Uterus (tissue), 3 donors: ENCODE measurements at regions not wholly inside any gene's neighbourhood (a gene's known extent, or its start where the extent isn't known, plus 50 kb on each side); places are given as distances from the start of the nearest gene placed in this dataset. TPM values are rescaled to one million over a fixed set of nuclear protein-coding genes. Genes with fewer than 3 reads are reported as not detected.

Source experiments
- DNase-seq, 2 donors: peaks; one replicate each; pipeline ENCODE4 v3.0.0-alpha.2; 2019 to 2020
- H3K27ac ChIP-seq, 2 donors: fragments of 200-600 bp; sonication (generic); 1 replicate in 1 of 2; 2 replicates in 1 of 2; pipeline ENCODE4 v1.5.1; 2016 to 2018
- H3K27me3 ChIP-seq, 2 donors: fragments of 200-600 bp; sonication (generic); one replicate each; pipeline ENCODE4 v1.5.1; 2018 to 2019; ENCODE audit warnings: control low read depth in 1 of 2
- H3K36me3 ChIP-seq, 2 donors: fragments of 200-600 bp; sonication (generic); one replicate each; pipeline ENCODE4 v1.5.1; 2019; ENCODE audit warnings: control low read depth in 1 of 2
- H3K4me1 ChIP-seq, 2 donors: fragments of 200-600 bp; sonication (generic); one replicate each; pipeline ENCODE4 v1.5.1; 2018 to 2019; ENCODE audit warnings: control low read depth in 1 of 2
- H3K4me3 ChIP-seq, 2 donors: fragments of 200-600 bp; sonication (generic); 1 replicate in 1 of 2; 2 replicates in 1 of 2; pipeline ENCODE4 v1.5.1; 2018 to 2019; ENCODE audit warnings: mild to moderate bottlenecking in 1 of 2
- H3K9me3 ChIP-seq, 2 donors: fragments of 200-600 bp; sonication (generic); one replicate each; pipeline ENCODE4 v1.5.1; 2019; ENCODE audit warnings: control low read depth in 1 of 2
- CTCF ChIP-seq, 4 experiments: fragments of 200-600 bp in 2 of 4; fragments of 450-650 bp in 2 of 4; sonication (generic) in 2 of 4; IDR thresholded peaks; one replicate each; pipeline ENCODE4 v1.5.1; 2016 to 2019; ENCODE audit warnings: antibody characterized with exemption in 4 of 4, mild to moderate bottlenecking in 2 of 4, moderate library complexity in 1 of 4
- POLR2A ChIP-seq, 2 donors: fragments of 450-650 bp; IDR thresholded peaks; one replicate each; pipeline ENCODE4 v1.6.1; 2016; ENCODE audit warnings: antibody characterized with exemption in 2 of 2, mild to moderate bottlenecking in 1 of 2, moderate library complexity in 1 of 2
- intact Hi-C: fragments of 100-400 bp; cut with DNase I; formaldehyde crosslinking; loops from one replicate; pipeline ENCODE4 v1.15.1; 2023; ENCODE audit warnings: low total_unique reads
- microRNA counts, 2 donors: library from miRNA; unstranded; fragments of <30 nt; microRNA quantifications; one replicate each; lab custom pipeline; 2016 to 2017
- microRNA-seq: library from miRNA; unstranded; fragments of <30 nt; microRNA quantifications from one replicate; pipeline ENCODE4, GENCODE V29; 2016; ENCODE audit warnings: borderline microRNAs expressed, borderline replicate concordance
- small RNA-seq: library from RNA; depleted of rRNA; stranded (forward); fragments of <200 nt; gene quantifications from one replicate; pipeline ENCODE3, GENCODE V24; 2016
- donor health status: DM: yes; HTN: yes; CAD: no.

GRCh38 chr3:163129287-163129686 is 1632.7 kb downstream of the OTOL1 start:
- H3K36me3 ChIP-seq: no peaks in the 10 kb centered on the region
- intact Hi-C loops: no loop called here
- H3K4me3 ChIP-seq: no peak overlapping the region
- peaks cover 0 to 6% of the 10 kb centered on the region in 2 donors for H3K9me3 ChIP-seq
- no peak for DNase-seq
- H3K27me3 ChIP-seq: no peaks in the 10 kb centered on the region
- no peaks in the 10 kb centered on the region for H3K4me1 ChIP-seq
- no peak overlapping the region for H3K27ac ChIP-seq
- TF ChIP-seq POLR2A (IDR thresholded peaks at IDR 0.05) (no peak), CTCF (IDR thresholded peaks at IDR 0.05) (no peak)

GRCh38 chr3:163126115-163126514 is 1629.5 kb downstream of the OTOL1 start:
- H3K27ac ChIP-seq: no peak overlapping the region
- TF ChIP-seq CTCF (IDR thresholded peaks at IDR 0.05) (no peak), POLR2A (IDR thresholded peaks at IDR 0.05) (no peak)
- H3K27me3 ChIP-seq: no peaks in the 10 kb centered on the region
- H3K4me1 ChIP-seq: no peaks in the 10 kb centered on the region
- no peak for DNase-seq
- no peak overlapping the region for H3K4me3 ChIP-seq
- H3K9me3 ChIP-seq: peaks cover 0 to 6% of the 10 kb centered on the region in 2 donors
- intact Hi-C loops: no loop called here
- H3K36me3 ChIP-seq: no peaks in the 10 kb centered on the region

MicroRNA genes in the stretch of these regions (microRNA counts, 767-probe panel; counts per million panel counts)
- microRNA hsa-miR-1263 (lab: Ali Mortazavi, UCI): 0 counts per million in 2 donors

Small RNA genes lying in the stretch of these regions (microRNA-seq; reads per million reads assigned to microRNA genes)
- not detected for gene MIR1263

Small RNA genes lying in the stretch of these regions (small RNA-seq; reads per million reads assigned to genes)
- gene MIR1263: not detected
- not detected for gene RNU7-82P
